Activated T-helper 2 cell treated with anti-CD3 and anti-CD28 coated beads, Interferon-gamma antibody, Interleukin-2, Interleukin-4, amounts not matched to agents 10 μg/mL and 5 μg/mL and 100 μg/mL, durations not matched to agents 14 hours and 24 hours and 36 hours (primary cell): ENCODE measurements at regions not wholly inside any gene's neighbourhood (a gene's known extent, or its start where the extent isn't known, plus 50 kb on each side); places are given as distances from the start of the nearest gene placed in this dataset.
A peak's percentile ranks its signal among the peaks of the same experiment; 100 is the strongest.

Experiments
- DNase-seq: peaks from one replicate; pipeline ENCODE4 v3.0.0; 2021; ENCODE audit warnings: low spot score
- H3K27ac Mint-ChIP-seq: one replicate; pipeline ENCODE4 v1.8.0; 2021; ENCODE audit warnings: mixed read lengths
- H3K27me3 Mint-ChIP-seq: one replicate; pipeline ENCODE4 v1.8.0; 2021; ENCODE audit warnings: low read depth, mixed read lengths
- H3K36me3 Mint-ChIP-seq: one replicate; pipeline ENCODE4 v1.8.0; 2021; ENCODE audit warnings: low read depth, mixed read lengths
- H3K4me1 Mint-ChIP-seq: one replicate; pipeline ENCODE4 v1.8.0; 2021; ENCODE audit warnings: low read depth, mixed read lengths
- H3K4me3 Mint-ChIP-seq: one replicate; pipeline ENCODE4 v1.8.0; 2021; ENCODE audit warnings: low read depth, mild to moderate bottlenecking, moderate library complexity, mixed read lengths
- H3K9me3 Mint-ChIP-seq: one replicate; pipeline ENCODE4 v1.8.0; 2021; ENCODE audit warnings: mixed read lengths
- intact Hi-C: fragments of 100-400 bp; cut with micrococcal nuclease; formaldehyde crosslinking; loops from one replicate; pipeline ENCODE4 v1.15.1; 2023

DNA sequence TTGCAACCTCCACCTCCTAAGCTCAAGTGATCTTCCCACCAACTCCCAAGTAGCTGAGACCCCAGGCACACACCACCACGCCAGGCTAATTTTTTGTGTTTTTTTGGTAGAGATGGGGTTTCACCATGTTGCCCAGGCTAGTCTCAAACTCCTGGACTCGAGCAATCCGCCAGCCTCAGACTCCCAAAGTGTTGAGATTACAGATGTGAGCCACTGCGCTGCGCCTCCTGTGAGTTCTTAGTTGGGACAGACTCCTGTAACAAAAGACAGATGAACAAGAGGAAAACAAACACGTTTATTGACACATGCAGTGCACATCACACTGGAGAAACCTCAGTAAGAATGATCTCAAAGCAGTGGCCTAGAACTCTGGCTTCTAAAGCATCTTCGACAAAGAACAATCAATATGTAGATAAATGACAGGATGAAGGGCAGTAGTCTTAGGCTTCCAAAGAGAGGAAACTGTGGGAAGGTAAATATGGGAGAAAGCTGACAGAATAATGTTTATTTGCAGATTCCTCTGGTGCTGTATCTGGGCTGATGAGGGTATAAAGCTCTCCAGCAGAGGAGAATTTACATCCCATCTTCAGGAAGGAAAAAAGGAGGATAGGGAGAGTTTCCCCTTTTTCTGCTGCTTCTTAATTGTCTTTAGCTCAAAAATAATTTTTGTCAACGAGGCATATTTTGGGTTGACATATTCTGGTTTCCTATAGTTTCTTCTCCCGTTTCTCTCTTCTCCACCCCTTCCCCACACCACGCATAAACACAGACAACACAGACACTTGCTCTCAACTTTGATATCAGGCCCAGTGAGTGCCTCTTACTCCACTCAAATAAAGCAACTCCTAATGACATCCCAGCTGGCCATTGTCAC is 84.7 kb upstream of the TNFAIP3 start:
- H3K36me3 Mint-ChIP-seq = peaks cover 5% of the 10 kb centered on the region
- intact Hi-C loops = no loop called here
- no peaks in the 10 kb centered on the region for H3K4me1 Mint-ChIP-seq
- no peak overlapping the region for H3K4me3 Mint-ChIP-seq
- H3K27me3 Mint-ChIP-seq = no peaks in the 10 kb centered on the region
- H3K9me3 Mint-ChIP-seq = no peaks in the 10 kb centered on the region
- no peak for DNase-seq
- H3K27ac Mint-ChIP-seq = no peak overlapping the region

DNA sequence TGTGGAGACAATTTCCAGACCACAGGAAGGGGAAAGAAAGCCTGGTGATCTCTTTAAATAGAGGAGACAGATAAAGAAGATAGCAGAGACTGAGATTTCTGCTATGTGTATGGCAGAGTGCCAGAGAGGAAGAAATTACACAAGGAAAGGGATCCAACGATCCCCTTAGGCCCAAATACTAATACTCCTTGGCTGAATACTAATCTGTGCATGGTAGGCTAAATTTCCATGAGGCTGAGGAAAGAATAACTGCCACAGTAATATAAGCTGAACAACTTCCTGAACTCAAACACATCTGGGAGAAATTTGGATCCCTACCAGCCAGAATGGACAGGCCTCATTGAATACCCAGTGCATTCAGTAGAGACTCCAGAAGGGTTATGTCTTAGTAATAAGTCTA is 83.3 kb upstream of the TNFAIP3 start:
- Mint-ChIP-seq H3K36me3 (peaks cover 5% of the 10 kb centered on the region), H3K4me3 (no peak overlapping the region), H3K27ac (no peak overlapping the region), H3K9me3 (no peaks in the 10 kb centered on the region), H3K4me1 (peaks cover 4% of the 10 kb centered on the region), H3K27me3 (no peaks in the 10 kb centered on the region)
- no peak for DNase-seq
- intact Hi-C loops = no loop called here

DNA sequence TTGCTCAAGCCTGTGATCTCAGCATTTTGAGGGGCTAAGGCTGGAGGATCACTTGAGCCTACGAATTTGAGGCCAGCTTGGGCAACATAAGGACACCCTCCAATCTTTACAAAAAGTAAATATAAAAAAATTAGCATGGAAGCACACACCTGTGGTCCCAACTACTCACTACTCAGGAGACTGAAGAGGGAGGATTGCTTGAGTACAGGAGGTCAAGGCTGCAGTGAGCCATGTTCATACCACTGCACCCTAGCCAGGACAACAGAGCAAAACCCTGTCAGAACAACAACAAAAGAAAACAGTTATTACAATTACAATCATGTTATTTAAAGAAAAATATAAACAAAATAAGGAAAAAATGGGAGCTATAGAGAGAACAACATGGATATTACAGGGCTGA is 82.5 kb upstream of the TNFAIP3 start:
- DNase-seq = no peak
- Mint-ChIP-seq H3K9me3 (no peaks in the 10 kb centered on the region), H3K36me3 (peaks cover 5% of the 10 kb centered on the region), H3K4me1 (peaks cover 5% of the 10 kb centered on the region), H3K27me3 (no peaks in the 10 kb centered on the region), H3K27ac (no peak overlapping the region), H3K4me3 (no peak overlapping the region)
- intact Hi-C loops = no loop called here

DNA sequence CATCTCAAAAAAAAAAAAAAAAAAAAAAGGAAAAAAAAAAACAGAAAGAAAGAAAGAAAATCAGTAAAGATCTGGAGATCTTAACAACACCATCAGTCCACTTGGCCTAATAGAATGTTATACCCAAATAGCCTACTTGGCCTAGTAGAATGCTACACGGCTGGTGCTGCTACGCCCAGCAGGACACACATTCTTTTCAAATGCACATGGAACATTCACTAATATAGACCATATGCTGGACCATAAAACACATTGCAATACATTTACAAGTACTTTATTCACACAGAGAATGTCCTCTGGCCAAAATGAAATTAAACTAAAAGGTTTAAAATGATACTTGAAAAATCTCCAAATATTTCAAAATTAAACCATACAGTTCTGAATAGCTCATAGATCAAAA is 80.0 kb upstream of the TNFAIP3 start:
- Mint-ChIP-seq H3K4me1 (peaks cover 28% of the 10 kb centered on the region), H3K27me3 (no peaks in the 10 kb centered on the region), H3K9me3 (peaks cover 3% of the 10 kb centered on the region)

DNA sequence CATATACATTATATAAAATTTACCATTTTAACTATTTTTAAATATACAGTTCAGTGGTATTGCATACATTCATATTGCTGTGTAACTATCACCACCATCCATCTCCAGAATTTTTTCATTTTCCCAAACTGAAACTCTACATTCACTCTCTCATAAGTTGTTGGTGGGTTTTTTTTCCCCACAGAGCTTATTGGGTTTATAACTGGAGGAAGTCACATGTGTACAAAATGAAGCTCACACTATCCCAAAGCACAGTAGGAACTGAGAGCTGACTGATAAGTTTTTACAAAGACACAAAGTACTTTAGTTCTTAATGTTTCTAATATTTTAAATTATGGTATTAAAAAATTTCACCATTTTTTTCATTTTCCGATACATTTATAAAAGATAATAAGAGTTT is 78.8 kb upstream of the TNFAIP3 start:
- Mint-ChIP-seq H3K27me3 (no peaks in the 10 kb centered on the region), H3K27ac (no peak overlapping the region), H3K4me3 (no peak overlapping the region), H3K4me1 (peaks cover 33% of the 10 kb centered on the region), H3K36me3 (peaks cover 3% of the 10 kb centered on the region), H3K9me3 (peaks cover 3% of the 10 kb centered on the region)
- DNase-seq = no peak
- intact Hi-C loops = no loop called here

More for the DNA sequence above, 80.0 kb upstream of the TNFAIP3 start:
- H3K27ac Mint-ChIP-seq = no peak overlapping the region
- DNase-seq = no peak
- peaks cover 3% of the 10 kb centered on the region for H3K36me3 Mint-ChIP-seq
- intact Hi-C loops = no loop called here
- no peak overlapping the region for H3K4me3 Mint-ChIP-seq

DNA sequence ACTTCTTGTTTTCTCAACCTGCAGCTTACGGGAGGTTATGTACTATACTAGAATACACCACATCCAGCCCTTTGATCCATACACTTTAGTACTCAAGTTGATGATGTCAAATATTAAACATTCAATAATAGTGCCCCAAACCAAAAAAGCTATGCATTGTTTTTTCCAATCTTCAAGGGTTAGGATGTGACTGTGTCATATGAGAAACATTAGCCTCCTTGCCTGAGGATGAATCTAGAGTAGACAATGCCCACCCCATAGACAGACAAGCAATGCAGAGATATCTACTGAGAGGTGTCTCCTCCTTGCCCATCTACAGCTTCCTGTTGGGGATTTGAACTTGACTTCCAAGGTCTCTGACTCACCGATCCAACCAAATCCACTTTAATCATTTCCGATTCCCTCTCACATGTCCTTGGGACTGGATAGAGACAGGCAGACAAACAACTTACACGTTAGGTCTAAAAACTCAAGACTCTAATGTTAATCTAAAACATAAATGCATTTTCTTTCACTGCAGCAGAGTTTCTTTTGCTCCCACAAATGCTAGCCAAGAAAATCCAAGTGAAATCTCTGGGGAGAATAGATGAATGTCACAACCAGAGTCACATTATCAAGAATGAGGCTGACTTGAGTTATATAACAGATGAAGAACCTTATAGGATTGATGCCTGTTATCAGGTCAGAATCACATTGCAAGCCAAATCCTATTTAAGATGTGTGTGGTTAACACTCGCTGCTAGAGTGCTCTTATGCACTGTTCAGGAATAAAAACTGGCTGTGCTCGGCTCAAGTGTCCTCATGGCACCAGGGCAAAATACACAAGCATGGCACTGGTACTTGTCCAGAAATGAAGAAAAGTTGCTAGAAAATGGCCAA is 75.5 kb upstream of the TNFAIP3 start:
- Mint-ChIP-seq H3K9me3 (peaks cover 3% of the 10 kb centered on the region), H3K36me3 (no peaks in the 10 kb centered on the region), H3K4me3 (peak overlapping the region; percentile 37), H3K27me3 (no peaks in the 10 kb centered on the region), H3K4me1 (peaks cover 61% of the 10 kb centered on the region), H3K27ac (peak overlapping the region; percentile 81)
- intact Hi-C loops = loop anchor here (1.0 to 10.0 kb wide), 9 partner anchors 19 to 183 kb away; no protein-coding TSS in a partner anchor
- DNase-seq = no peak

DNA sequence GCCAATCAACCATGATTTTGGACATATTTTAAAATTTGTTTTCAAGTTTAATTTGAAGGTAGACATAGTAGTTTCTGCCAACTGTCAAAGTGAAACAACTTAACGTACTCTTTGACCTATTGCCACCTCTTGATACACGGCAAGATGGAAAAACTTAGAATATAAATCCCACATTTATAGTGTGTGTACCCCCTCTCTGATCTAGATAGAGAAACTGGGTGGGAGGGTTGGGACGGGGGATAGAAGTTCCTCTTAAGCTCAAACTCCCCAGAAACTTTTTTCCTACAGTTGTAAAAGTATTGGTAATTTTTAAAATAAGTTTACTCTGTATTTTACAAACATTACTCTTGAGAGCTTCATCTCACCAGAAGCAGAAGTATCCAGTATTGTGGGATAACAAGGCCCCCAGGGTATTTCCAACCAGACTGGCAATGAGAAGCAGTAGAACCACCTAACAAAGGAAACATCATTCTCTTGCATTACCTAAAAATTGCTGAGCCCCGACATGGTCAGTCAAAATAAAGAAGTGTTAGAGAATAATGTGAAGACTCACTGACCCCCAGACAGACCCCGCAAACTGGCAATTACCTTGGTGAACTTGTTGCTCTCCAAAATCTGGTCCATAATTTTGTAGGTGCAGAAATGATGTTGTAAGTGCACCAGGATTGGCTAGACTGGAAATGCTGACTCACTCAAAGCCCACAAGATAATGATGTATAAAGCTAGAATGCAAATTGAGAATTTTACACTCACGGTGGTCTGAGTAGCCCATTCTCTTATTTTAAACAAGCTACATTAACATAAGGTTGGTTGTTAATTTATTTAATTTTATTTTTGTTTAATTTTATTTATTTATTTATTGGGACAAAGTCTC is 74.7 kb upstream of the TNFAIP3 start:
- Mint-ChIP-seq H3K36me3 (no peaks in the 10 kb centered on the region), H3K9me3 (peaks cover 3% of the 10 kb centered on the region), H3K4me3 (peak overlapping the region; percentile 37), H3K27me3 (no peaks in the 10 kb centered on the region), H3K4me1 (peaks cover 66% of the 10 kb centered on the region), H3K27ac (peak overlapping the region; percentile 87)
- intact Hi-C loops = loop anchor here (1.0 to 10.0 kb wide), 8 partner anchors 18 to 182 kb away; no protein-coding TSS in a partner anchor
- no peak for DNase-seq

DNA sequence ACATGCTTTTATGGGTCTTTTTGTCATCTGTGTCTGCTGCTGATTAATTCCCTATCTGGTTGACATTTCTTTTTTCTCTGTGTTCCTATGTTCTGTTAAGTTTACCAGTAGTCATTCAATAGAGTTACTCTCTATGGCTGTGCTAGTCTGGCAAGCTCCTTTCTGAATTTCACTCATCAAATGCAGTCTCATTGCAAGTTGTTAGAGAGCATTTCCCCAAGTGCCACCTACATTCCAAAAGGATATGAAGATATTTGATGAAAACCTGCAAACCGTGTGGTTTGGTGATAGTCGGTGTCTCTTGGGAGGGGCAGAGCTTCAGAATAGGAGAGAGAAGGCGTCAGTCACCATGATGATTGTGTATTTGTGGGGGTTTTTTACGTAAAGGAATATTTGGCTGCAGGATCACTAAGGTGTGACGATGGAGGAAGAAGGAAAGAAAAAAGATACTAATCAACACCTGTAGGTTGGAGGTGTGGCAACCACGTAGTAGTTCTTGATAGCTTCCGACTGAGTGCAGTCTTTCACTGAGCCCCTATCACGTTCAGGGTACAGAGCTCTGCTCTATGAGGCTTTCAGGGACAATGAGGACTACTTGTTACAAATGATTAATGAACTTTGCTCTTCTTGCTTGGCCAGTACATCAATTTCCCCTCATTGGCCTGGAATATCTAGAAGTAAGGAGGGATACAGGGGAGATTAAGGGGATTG is 73.1 kb upstream of the TNFAIP3 start:
- H3K27me3 Mint-ChIP-seq = no peaks in the 10 kb centered on the region
- H3K27ac Mint-ChIP-seq = peak overlapping the region; percentile 83
- intact Hi-C loops = loop anchor here (2.0 to 10.0 kb wide), 3 partner anchors 17 to 181 kb away; no protein-coding TSS in a partner anchor
- H3K4me1 Mint-ChIP-seq = peaks cover 73% of the 10 kb centered on the region
- peak overlapping the region; percentile 3 for H3K4me3 Mint-ChIP-seq
- peaks cover 3% of the 10 kb centered on the region for H3K9me3 Mint-ChIP-seq
- no peak for DNase-seq
- no peaks in the 10 kb centered on the region for H3K36me3 Mint-ChIP-seq

DNA sequence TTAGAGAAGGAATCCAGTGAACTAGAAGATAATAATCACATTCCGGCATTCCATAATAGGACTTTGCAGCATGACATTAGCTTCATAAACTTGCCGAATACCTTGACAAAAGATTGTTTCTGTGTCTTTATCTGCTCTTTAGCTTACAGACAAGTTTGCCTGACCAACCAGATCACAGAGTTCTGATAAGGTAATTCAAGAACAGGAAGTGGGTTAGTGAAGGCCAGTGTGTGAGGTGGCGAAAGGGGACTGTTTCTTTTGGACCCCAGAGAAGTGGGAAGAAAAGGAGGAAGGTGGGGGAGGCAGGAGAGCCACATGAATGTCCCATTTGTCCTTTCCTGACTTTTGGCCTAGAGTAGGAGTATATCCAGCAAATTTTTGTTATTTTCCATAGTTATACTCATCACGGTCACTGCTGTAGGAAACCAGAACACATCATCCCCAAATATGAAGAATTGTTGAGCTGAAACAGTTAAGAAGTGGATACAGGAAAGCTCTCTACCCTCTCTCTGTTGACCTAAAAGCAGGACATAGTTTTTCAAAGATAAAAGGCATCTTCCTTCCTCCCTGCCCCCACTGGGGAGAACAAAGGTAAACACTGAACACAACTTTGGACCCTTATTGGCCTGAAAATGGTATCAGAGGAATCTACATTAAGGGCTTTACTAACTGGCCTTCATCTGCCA is 72.4 kb upstream of the TNFAIP3 start:
- Mint-ChIP-seq H3K36me3 (no peaks in the 10 kb centered on the region), H3K4me3 (peak overlapping the region; percentile 3), H3K27ac (peak overlapping the region; percentile 83), H3K4me1 (peaks cover 78% of the 10 kb centered on the region), H3K9me3 (peaks cover 3% of the 10 kb centered on the region), H3K27me3 (no peaks in the 10 kb centered on the region)
- intact Hi-C loops = loop anchor here (10.0 kb wide), 1 partner anchor 150 kb away; no protein-coding TSS in a partner anchor
- DNase-seq = no peak

DNA sequence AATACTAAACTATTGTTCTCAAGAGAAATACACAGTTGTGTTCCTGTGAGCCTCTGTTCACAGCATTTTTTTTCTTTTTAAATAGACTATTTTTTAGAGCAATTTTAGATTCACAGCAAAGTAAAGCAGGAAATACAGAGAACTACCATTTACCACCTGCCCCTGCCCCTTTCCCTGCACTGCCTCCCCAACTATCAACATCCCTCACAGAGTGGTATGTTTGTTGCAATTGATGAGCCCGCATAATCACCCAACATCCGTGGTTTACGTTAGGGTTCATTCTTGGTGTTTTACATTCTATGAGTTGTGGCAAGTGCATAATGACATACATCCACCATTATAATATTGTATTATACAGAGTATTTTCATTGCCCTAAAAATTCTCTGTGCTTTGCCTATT is 71.6 kb upstream of the TNFAIP3 start:
- no peak overlapping the region for H3K4me3 Mint-ChIP-seq
- peaks cover 78% of the 10 kb centered on the region for H3K4me1 Mint-ChIP-seq
- no peaks in the 10 kb centered on the region for H3K27me3 Mint-ChIP-seq
- intact Hi-C loops = loop anchor here (10.0 kb wide), 1 partner anchor 149 kb away; no protein-coding TSS in a partner anchor
- peak overlapping the region; percentile 83 for H3K27ac Mint-ChIP-seq
- H3K36me3 Mint-ChIP-seq = no peaks in the 10 kb centered on the region
- no peak for DNase-seq
- no peaks in the 10 kb centered on the region for H3K9me3 Mint-ChIP-seq

DNA sequence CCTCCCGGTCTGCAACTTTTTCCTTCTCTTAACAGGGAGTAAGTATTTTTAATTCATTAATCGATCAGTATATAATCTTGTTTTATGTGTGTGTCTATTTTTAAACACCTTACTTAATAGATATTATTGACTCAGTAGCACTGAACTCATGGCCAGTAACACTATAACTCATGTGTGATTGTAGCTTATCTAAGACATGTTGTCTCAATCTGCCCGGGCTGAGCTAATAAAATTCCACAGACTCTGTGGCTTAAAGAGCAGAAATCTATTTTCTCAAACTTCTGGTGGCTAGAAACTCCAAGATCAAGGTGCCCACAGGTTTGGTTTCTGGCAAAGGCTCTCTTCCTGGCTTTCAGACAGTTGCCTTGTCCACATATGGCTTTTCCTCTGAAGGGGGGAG is 68.8 kb upstream of the TNFAIP3 start:
- Mint-ChIP-seq H3K4me3 (no peak overlapping the region), H3K27ac (no peak overlapping the region), H3K27me3 (no peaks in the 10 kb centered on the region), H3K9me3 (no peaks in the 10 kb centered on the region), H3K4me1 (peaks cover 74% of the 10 kb centered on the region), H3K36me3 (no peaks in the 10 kb centered on the region)
- intact Hi-C loops = loop anchor here (10.0 kb wide), 1 partner anchor 147 kb away; no protein-coding TSS in a partner anchor
- DNase-seq = no peak
